HEK293 (cell line): ENCODE measurements at regions not wholly inside any gene's neighbourhood (a gene's known extent, or its start where the extent isn't known, plus 50 kb on each side); places are given as distances from the start of the nearest gene placed in this dataset.
"Not testable (repeated sequence)": the region's sequence is repeated elsewhere in the genome, so short reads cannot be mapped to it uniquely, and the experiment has no call there.

Experiments used
- CTCF ChIA-PET: fragments of 350-600 bp; formaldehyde crosslinking; extraction: SDS; loops from one replicate; lab custom pipeline; 2021; ENCODE audit warnings: antibody characterized with exemption; lab: Yijun Ruan, JAX
- POLR2A ChIA-PET: fragments of 300-600 bp; formaldehyde crosslinking; extraction: SDS; loops from one replicate; lab custom pipeline; 2020; ENCODE audit warnings: antibody characterized with exemption, inconsistent platforms; lab: Yijun Ruan, JAX
- H3K27ac ChIP-seq: fragments of 200-500 bp; sonication (Bioruptor generic); 2 replicates; pipeline ENCODE4 v1.5.1; 2014; ENCODE audit warnings: low read depth, low read length, control low read depth, inconsistent platforms; ENCODE audit errors: extremely low read depth
- H3K36me3 ChIP-seq, 2 experiments: fragments of 200-500 bp in 1 of 2; sonication (Bioruptor generic) in 1 of 2; 1 replicate in 1 of 2; 2 replicates in 1 of 2; pipeline ENCODE4 v1.5.1; 2014 to 2017; ENCODE audit warnings: inconsistent platforms in 2 of 2, low read length in 2 of 2; ENCODE audit not compliant: control insufficient read depth in 2 of 2, insufficient read depth in 1 of 2
- H3K4me1 ChIP-seq: fragments of 200-500 bp; sonication (Bioruptor generic); 2 replicates; pipeline ENCODE4 v1.5.1; 2014; ENCODE audit warnings: mild to moderate bottlenecking, low read length, inconsistent platforms; ENCODE audit not compliant: control insufficient read depth, insufficient read depth
- H3K4me3 ChIP-seq: 2 replicates; pipeline ENCODE4 v1.5.1; 2011; ENCODE audit warnings: low read depth, mild to moderate bottlenecking, control low read depth, low read length, moderate library complexity
- H3K9me3 ChIP-seq: fragments of 200-500 bp; sonication (Bioruptor generic); 2 replicates; pipeline ENCODE4 v1.5.1; 2014; ENCODE audit warnings: low read depth, low read length, inconsistent platforms; ENCODE audit not compliant: control insufficient read depth, insufficient read depth
- EGR2 ChIP-seq: fragments of 450-650 bp; formaldehyde crosslinking; IDR thresholded peaks from 2 replicates; pipeline ENCODE4 v1.5.1; 2016; ENCODE audit warnings: low read depth, missing biosample characterization, missing genetic modification characterization

DNA sequence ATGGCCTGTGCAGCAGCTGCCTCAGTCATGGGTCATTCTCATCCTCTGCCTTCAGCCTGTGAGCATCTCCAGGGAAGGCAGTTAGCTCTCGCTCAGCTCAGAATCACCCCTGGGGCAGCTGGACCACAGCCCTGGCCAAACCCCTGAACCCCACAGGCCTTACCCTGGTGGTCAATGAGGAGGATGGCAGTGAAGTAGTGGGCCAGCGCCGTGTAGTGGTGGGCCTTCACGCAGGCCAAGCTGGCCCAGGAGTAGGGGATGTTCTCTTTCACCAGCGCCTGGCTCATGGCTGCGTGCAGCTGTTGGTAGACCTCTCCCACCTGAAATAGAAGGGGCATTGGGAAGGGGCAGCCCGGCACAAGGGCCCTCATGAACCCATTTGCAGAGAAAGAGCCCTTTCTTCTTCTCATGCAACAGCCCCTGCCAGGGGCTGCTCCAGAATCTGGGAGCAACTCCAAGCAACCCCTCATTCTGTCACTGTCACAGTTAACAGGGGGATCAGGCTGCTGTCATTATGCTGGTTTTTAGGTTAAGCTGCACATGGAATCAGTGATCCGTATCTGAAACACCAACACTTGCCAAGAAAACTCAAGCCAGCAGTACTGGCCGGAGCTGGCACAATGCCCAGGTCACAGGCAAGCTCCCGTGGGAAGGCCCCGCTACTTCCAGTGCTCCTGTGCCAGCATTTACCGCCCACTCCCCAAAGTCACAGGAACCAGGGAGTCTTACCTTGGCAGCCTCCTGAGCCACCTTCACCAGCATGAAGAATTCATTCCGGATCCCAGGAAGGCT, 290.2 kb downstream of the GOLGA6L6 start:
- H3K9me3 ChIP-seq, H3K36me3 ChIP-seq, CTCF ChIA-PET, H3K27ac ChIP-seq, H3K4me3 ChIP-seq, H3K4me1 ChIP-seq, POLR2A ChIA-PET: not testable (repeated sequence)
- 0 out of 2 replicates have a peak, but pooled peaks have one; percentile 15 for TF ChIP-seq EGR2 (tag by site-specific recombination)

DNA sequence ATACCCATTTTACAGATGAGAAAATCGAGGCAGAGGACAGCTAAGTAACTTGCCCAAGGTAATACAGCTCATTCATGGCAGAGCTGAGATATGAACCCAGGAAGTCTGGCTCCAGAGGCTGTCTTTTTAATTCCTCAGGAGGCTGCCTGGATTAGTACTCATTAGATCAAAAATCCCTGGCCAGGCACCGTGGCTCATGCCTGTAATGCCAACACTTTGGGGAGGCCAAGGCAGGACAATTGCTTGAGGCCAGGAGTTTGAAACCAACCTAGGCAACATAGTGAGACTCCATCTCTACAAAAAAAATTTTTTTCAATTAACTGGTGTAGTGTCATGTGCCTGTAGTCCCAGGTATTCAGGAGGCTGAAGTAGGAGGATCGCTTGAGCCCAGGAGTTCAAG, 291.4 kb downstream of the GOLGA6L6 start:
- POLR2A ChIA-PET, H3K4me3 ChIP-seq, CTCF ChIA-PET, H3K27ac ChIP-seq, H3K4me1 ChIP-seq, H3K9me3 ChIP-seq, H3K36me3 ChIP-seq: not testable (repeated sequence)

DNA sequence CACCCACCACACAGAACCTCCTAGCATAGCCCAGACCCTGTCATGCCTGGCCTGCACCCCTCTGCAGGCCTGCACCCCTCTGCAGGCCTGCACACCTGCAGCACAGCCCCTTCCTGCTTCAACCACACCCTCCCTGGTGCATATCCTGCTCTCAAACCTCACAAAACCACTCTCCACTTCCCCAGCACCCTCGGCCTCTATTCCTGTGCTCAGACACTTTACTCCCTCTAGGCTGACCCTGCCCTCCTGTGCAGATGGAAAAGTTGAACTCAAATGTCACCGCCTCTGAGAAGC, 292.0 kb downstream of the GOLGA6L6 start:
- H3K27ac ChIP-seq, H3K4me1 ChIP-seq, H3K36me3 ChIP-seq, POLR2A ChIA-PET, H3K9me3 ChIP-seq, H3K4me3 ChIP-seq, CTCF ChIA-PET: not testable (repeated sequence)

DNA sequence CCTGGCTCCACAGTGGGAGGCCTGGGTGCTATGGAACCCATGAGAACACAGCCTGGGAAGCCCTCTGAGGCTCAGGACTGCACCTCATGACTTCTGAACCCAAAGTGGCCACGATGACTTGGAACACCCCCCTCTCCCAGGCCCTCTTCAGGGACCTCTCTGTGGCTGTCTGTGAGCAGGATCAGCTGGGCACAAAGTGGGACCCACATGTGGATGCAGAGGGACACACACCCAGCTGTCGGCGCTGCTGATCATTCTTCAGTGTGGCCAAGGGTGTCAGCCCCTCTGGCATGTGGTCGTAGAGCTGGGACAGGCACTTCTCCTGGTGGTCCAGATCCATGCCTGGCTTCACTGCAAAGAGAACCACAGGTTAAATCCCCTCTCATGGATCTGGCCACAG, 293.2 kb downstream of the GOLGA6L6 start:
- H3K36me3 ChIP-seq, H3K4me3 ChIP-seq, H3K4me1 ChIP-seq, H3K27ac ChIP-seq, POLR2A ChIA-PET, CTCF ChIA-PET, H3K9me3 ChIP-seq: not testable (repeated sequence)

DNA sequence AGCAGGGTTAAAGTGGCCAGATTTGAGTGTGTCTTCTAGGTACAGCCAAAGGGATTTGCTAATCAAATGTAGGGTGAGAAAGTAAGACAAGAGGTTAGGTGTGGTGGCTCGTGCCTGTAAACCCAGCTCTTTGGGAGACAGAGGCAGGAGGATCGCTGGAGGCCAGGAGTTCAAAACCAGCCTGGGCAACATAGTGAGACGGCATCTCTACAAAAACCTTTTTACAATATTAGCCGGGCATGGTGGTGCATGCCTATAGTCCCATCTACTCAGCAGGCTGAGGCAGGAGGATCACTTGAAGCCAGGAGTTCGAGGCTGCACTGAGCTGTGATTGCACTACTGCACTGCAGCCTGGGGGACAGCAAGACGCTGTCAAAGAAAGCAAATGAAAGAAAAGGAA, 294.5 kb downstream of the GOLGA6L6 start:
- POLR2A ChIA-PET, CTCF ChIA-PET, H3K4me1 ChIP-seq, H3K36me3 ChIP-seq, H3K27ac ChIP-seq, H3K4me3 ChIP-seq, H3K9me3 ChIP-seq: not testable (repeated sequence)

DNA sequence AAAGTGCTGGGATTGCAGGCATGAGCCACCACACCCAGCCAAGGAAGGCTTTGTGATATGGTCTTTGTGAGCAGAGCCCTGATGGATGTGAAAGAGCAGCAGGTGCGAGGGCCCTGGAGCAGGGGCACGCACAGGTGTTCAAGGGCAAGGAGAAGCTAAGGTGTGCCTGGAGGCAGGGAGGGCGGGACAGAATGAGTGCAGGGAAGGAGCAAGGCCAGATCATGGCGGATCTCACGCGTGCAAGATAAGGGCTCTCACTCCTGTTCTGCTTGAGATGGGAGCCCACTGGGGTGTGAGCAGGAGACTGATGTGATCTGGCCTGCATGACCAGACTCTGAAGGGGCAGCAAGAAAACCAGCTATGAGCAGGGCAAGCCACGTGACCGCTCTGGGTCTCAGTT, 295.0 kb downstream of the GOLGA6L6 start:
- H3K36me3 ChIP-seq, CTCF ChIA-PET, H3K4me3 ChIP-seq, POLR2A ChIA-PET, H3K27ac ChIP-seq, H3K9me3 ChIP-seq, H3K4me1 ChIP-seq: not testable (repeated sequence)

DNA sequence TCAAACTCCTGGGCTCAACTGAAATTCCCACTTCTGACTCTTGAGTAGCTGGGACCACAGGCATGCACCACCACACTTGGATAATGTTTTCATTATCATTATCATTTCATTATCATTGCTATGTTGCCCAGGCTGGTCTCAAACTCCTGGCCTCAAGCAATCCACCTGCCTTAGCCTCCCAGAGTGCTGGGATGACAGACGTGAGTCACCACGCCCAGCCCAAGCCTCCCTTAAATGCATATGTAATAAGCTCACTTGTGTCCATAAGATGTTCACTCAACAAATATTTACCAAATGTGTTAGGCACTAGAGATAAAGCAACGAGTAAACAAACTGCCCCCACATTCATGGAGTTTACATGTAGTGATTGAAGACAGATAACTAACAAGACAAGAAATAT, 295.7 kb downstream of the GOLGA6L6 start:
- H3K4me1 ChIP-seq, H3K9me3 ChIP-seq, H3K4me3 ChIP-seq, POLR2A ChIA-PET, H3K36me3 ChIP-seq, H3K27ac ChIP-seq, CTCF ChIA-PET: not testable (repeated sequence)

DNA sequence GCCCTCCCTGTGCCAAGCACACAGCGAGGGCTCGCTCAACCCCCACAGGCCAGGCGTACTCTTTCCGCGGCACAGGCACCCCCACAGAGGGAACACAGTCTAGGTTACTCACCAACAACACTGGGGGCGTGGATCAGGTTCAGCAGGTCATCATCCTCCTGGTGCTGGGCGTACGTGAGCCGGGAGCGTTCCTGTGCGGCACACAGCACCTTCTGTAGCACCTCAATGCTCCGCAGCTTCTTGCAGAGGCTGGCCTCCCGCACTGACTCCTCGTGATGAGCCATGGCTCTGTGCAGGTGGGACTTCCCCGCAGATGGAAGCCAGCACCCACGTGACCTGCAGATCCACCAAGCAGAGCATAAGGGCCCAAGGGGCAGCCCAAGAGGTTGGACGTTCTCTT, 296.8 kb downstream of the GOLGA6L6 start:
- H3K27ac ChIP-seq, CTCF ChIA-PET, POLR2A ChIA-PET, H3K4me3 ChIP-seq, H3K9me3 ChIP-seq, H3K4me1 ChIP-seq, H3K36me3 ChIP-seq: not testable (repeated sequence)

DNA sequence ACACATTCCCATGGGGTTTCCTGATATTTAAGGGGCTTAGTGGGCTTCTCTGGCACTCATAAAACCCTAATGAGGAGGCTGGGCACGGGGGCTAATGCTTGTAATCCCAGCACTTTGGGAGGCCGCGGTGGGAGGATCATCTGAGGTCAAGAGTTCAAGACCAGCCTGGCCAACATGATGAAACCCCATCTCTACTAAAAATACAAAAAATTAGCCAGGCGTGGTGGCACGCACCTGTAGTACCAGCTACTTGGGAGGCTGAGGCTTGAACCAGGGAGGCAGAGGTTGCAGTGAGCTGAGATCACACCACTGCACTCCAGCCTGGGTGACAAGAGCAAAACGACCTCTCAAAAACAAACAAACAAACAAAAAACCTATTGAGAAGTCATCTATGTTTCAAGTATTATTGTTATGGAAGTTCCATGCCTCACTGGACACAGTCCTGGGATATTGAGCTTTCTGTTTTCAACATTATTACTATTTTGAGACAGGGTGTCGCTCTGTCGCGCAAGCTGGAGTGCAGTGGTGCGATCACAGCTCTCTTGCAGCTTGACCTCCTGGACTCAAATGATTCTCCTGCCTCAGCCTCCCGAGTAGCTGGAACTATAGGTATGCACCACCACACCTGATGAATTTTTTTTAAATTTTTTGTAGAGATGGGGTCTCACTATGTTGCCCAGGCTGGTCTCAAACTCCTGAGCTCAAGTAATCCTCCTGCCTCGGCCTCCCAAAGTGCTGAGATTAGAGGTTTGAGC, 297.9 kb downstream of the GOLGA6L6 start:
- H3K4me3 ChIP-seq, H3K36me3 ChIP-seq, H3K4me1 ChIP-seq, H3K9me3 ChIP-seq, POLR2A ChIA-PET, H3K27ac ChIP-seq, CTCF ChIA-PET: not testable (repeated sequence)

DNA sequence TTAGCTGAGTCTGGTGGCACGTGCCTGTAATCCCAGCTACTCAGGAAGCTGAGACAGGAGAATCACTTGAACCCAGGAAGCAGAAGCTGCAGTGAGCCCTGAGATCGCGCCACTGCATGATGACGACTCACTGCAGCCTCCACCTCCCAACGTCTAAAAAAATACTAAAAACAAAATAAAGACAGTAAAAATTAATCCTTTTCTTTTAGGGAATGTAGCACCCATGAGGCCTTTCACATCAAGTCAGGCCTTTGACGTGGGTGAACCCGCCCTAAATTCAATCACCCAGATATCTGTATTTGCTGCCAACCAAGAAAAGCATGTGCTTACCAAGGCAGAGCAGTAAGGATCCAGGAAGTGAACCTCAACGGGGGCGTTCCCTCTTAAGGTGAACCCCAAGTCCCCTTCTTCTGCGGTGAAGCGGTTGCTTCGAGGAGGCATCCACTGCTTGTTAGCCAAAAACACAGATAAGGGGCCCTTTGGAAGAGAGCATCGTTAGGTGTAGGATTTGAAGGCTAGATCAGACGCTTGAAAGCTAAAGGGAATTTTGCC, 301.2 kb downstream of the GOLGA6L6 start:
- H3K4me1 ChIP-seq, H3K9me3 ChIP-seq, POLR2A ChIA-PET, CTCF ChIA-PET, H3K36me3 ChIP-seq, H3K27ac ChIP-seq, H3K4me3 ChIP-seq: not testable (repeated sequence)

DNA sequence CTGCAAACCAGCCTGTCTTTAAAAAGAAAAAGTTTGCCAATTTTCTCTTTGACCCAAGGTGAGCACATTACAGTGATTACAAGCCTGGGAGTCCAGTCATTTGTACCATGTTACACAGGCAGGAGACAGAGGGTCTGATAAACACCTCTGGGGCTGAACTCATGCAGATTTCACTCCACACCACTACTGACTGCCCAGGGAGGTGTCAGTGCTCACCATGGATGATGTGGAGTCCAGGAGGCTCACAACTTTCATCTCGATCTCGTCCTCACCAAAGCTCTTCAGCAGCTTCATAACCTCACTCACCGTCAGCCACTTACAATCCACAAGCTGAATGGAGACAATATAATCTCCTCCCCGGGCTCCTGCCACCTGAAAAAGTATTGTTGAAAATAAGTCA, 302.4 kb downstream of the GOLGA6L6 start:
- H3K4me3 ChIP-seq, H3K36me3 ChIP-seq, H3K9me3 ChIP-seq, POLR2A ChIA-PET, H3K4me1 ChIP-seq, CTCF ChIA-PET, H3K27ac ChIP-seq: not testable (repeated sequence)
